Right kidney (tissue), 1 donor: ENCODE measurements at regions not wholly inside any gene's neighbourhood (a gene's known extent, or its start where the extent isn't known, plus 50 kb on each side); places are given as distances from the start of the nearest gene placed in this dataset.

Experiments used
- DNase-seq: peaks from one replicate; pipeline ENCODE4 v3.0.0-alpha.2; 2016

- no peak for DNase-seq
Measured at GRCh38 chr21:28269173-28269572, 723.5 kb downstream of the LTN1 start.

GRCh38 chr21:28268685-28269084, 724.0 kb downstream of the LTN1 start:
- DNase-seq, result no peak

- DNase-seq, result no peak
Measured at GRCh38 chr21:28267449-28267848, 725.2 kb downstream of the LTN1 start.

- no peak for DNase-seq
Measured at GRCh38 chr21:28266061-28266460, 726.6 kb downstream of the LTN1 start.

- no peak for DNase-seq
Measured at GRCh38 chr21:28263974-28264373, 728.7 kb downstream of the LTN1 start.

GRCh38 chr21:28261298-28261697, 731.4 kb downstream of the LTN1 start:
- no peak for DNase-seq

DNA sequence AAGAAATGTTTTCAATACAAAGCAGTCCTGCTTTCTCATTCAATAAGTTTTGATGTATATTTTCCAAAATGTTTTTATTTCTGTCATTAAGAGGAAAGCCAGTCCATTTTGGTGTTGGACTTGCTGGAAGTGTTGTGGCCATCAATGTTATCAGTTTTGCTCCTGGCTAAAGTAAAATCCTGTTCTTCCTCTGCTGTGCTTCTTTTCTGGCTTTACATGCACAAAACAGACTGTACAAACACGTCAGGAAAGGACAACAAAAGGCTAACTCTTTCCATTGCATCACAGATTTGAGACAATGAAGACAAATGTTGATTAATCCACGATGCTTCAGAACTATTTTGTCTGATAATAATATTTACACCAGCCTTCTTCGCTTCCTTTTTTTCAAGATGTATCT, 735.4 kb downstream of the LTN1 start:
- no peak for DNase-seq

DNA sequence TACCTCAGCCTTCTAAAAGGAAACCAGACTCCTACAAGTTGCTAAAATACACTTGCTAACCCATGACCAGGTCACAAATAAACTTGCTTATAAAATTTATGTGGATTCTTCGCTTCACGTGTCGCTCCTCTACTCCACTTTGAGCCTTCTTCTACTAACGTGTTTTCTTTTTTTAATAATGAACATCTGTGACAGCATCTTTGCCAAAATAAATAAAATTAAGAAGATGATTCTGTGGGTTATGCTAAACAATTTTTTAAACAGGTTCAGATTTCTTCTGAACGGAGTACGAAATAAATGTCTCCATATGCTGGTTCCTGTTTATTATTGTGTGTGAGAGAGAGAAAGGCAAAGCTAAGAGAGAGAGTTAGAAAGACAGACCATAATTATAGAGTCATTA, 735.8 kb downstream of the LTN1 start:
- no peak for DNase-seq

DNA sequence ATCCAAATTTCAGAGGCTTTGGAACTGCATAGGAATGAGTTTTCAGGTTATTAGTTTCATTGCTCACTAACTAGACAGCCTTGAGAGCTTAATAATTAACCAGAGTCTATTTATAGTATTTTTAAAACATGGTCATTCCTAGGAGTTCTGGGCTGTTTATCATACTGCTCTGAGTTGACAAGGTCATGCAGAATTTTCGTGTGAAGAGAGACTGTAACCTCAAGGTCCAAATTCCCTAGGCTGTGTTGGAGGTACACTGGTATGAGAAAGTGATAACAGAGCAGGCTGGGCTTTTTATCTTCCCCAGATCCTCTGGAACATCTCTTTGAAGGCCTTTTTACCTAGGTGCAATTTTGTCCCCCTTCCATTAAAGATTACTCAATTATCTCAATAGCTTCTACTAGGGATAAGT, 736.3 kb downstream of the LTN1 start:
- DNase-seq, result peak; percentile 31

GRCh38 chr21:28253961-28254360, 738.7 kb downstream of the LTN1 start:
- no peak for DNase-seq

DNA sequence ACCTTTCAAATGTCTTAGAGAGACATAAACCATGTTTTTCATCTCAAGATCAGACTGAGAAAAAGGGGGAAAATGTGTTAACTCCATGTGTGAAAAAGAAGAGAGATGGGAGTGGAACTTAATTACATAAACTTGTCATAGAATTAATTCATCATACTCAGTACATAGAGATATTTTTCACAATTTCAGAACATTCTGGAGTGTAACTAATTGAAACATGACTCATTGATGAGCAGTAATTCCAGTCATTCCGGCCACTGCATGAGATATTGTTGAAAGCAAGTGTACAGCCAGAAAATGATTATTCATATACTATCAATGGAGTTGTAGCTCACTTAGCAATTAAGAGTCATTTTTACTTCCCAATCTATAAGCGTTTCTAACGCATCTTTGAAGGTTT, 739.3 kb downstream of the LTN1 start:
- no peak for DNase-seq

GRCh38 chr21:28252928-28253327, 739.7 kb downstream of the LTN1 start:
- no peak for DNase-seq

- DNase-seq, result no peak
Measured at GRCh38 chr21:28250946-28251345, 741.7 kb downstream of the LTN1 start.

DNA sequence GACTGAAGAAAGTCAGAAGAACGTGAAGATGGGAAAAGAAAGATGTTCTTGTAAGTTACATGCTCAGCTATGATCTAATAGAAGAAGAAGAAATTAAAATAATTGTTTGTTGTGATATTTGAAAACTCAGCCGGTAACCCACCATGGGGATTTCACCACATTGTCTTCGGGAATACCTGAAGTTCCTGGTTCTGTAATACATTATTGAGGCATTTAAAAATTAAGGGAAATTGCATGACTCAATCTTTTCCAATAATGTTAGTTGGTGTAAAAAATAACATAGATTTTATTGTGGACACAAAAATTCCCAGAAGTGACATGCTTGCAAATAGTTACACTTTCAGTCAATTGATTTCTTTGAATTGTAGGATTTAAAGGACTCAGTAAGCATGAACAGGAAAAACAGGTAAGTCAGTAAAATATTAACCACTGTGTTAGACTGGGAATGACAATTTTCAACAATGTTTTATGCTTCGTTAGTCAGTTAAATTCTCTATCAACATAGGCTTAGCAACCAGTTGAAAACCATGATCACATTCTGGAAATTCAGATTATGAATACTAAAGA, 745.1 kb downstream of the LTN1 start:
- peak; percentile 21 for DNase-seq

GRCh38 chr21:28240586-28240985, 752.1 kb downstream of the LTN1 start:
- no peak for DNase-seq

- DNase-seq, result no peak
Measured at GRCh38 chr21:28239340-28239739, 753.3 kb downstream of the LTN1 start.

- DNase-seq, result no peak
Measured at GRCh38 chr21:28237661-28238060, 755.0 kb downstream of the LTN1 start.

GRCh38 chr21:28235169-28235895, 757.3 kb downstream of the LTN1 start:
- no peak for DNase-seq

GRCh38 chr21:28234326-28234725, 758.4 kb downstream of the LTN1 start:
- DNase-seq, result no peak

DNA sequence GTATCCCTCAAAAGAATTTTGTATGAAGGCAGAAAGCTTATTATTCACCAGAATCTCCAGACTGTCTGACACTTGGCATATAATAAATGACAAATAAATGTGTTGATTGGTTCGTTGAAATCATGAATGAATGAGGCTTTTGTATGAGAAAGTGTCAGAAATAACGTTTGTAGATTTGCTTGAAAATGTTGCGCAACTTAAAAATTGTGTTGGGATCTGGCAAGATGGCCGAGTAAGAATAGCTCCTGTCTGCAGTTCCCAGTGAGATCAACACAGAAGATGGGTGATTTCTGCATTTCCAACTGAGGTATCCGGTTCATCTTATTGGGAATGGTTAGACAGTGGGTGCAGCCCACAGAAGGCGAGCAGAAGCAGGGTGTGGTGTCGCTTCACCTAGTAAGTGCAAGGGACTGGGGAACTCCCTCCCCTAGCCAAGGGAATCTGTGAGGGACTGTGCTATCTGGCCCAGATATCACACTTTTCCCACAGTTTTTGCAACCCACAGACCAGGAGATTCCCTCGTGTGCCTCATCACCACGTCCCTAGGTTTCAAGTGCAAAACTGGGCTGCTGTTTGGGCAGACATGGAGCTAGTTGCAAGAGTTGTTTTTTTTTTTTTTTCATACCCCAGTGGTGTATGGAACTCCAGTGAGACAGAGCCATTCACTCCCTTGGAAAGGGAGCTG, 759.0 kb downstream of the LTN1 start:
- DNase-seq, result no peak

GRCh38 chr21:28230559-28230958, 762.1 kb downstream of the LTN1 start:
- no peak for DNase-seq

GRCh38 chr21:28229814-28230213, 762.9 kb downstream of the LTN1 start:
- no peak for DNase-seq

GRCh38 chr21:28228636-28228995, 764.1 kb downstream of the LTN1 start:
- DNase-seq, result no peak
